ENCODE measurements at regions not wholly inside any gene's neighbourhood (a gene's known extent, or its start where the extent isn't known, plus 50 kb on each side); places are given as distances from the start of the nearest gene placed in this dataset.

- Mint-ChIP-seq H3K36me3 (ENCODE audit: insufficient read depth in 1 of 3, low read depth in 3 of 3) (peaks cover 0 to 5% (median 2%) of the 10 kb centered on the region in 3 experiments; a peak in 2 of 7 replicates), H3K4me3 (no peak overlapping the region), H3K4me1 (peaks cover 3 to 6% of the 10 kb centered on the region in 2 experiments), H3K9me3 (peaks cover 0 to 2% of the 10 kb centered on the region in 2 experiments; a peak in 2 of 5 replicates), H3K27me3 (ENCODE audit: low read depth) (no peaks in the 10 kb centered on the region; the same call in 1 of the 2 replicates), H3K27ac (no peak overlapping the region)
- WGBS (ENCODE audit: extremely low coverage, insufficient read length, low lambda C conversion rate) = no CpG with 5 or more reads among the region's 5 CpGs
- Histone ChIP-seq H2BK5ac (ENCODE audit: insufficient read length, low read length) (no peak overlapping the region), H2BK120ac (ENCODE audit: low read depth, low read length, poor library complexity, severe bottlenecking) (no peak overlapping the region), H2BK12ac (ENCODE audit: insufficient read length, low read depth, low read length) (no peak overlapping the region), H2AK5ac (ENCODE audit: insufficient read length, low read length) (no peak overlapping the region), H2BK20ac (ENCODE audit: low read depth, low read length, poor library complexity, severe bottlenecking) (no peak overlapping the region), H3K14ac (ENCODE audit: insufficient read depth, low read length) (no peak overlapping the region), H3K4me1 (ENCODE audit: insufficient read depth, low read length) (no peaks in the 10 kb centered on the region), H4K20me1 (ENCODE audit: control insufficient read depth, insufficient read depth, insufficient read length) (no peaks in the 10 kb centered on the region), H3K27ac (ENCODE audit: insufficient read length, low read depth, low read length) (no peak overlapping the region), H3K18ac (ENCODE audit: insufficient read length, low read depth, low read length) (no peak overlapping the region), H2BK15ac (ENCODE audit: low read depth, low read length) (no peak overlapping the region), H3K79me1 (ENCODE audit: insufficient read depth, low read depth, low read length, poor library complexity, severe bottlenecking) (no peaks in the 10 kb centered on the region), H3K23ac (ENCODE audit: insufficient read length, low read depth, low read length) (no peak overlapping the region), H2AFZ (ENCODE audit: low read length) (no peak overlapping the region), H3K4me2 (ENCODE audit: insufficient read depth, insufficient read length, low read length) (no peak overlapping the region), H4K5ac (ENCODE audit: insufficient read length, low read depth, low read length) (no peak overlapping the region), H4K8ac (replicated peaks; ENCODE audit: insufficient read length, low read depth, low read length) (no peak overlapping the region), H3K56ac (ENCODE audit: insufficient read length, low read depth, low read length) (no peak overlapping the region), H3K9me3 (ENCODE audit: control insufficient read depth, low read depth, low read length) (no peaks in the 10 kb centered on the region), H3K27me3 (ENCODE audit: insufficient read depth, low read length) (no peaks in the 10 kb centered on the region), H3K79me2 (ENCODE audit: insufficient read depth, low read length) (no peaks in the 10 kb centered on the region), H3K4ac (ENCODE audit: low read depth, low read length) (no peak overlapping the region), H3K9ac (ENCODE audit: extremely low read depth, insufficient read length, low read length) (no peak overlapping the region), H4K91ac (ENCODE audit: insufficient read length, low read depth, low read length) (no peak overlapping the region), H3K23me2 (ENCODE audit: insufficient read length, low read depth, low read length, poor library complexity, severe bottlenecking) (no peaks in the 10 kb centered on the region), H3T11ph (ENCODE audit: low read length) (no peak overlapping the region)
- TF ChIP-seq, protein P1, sequence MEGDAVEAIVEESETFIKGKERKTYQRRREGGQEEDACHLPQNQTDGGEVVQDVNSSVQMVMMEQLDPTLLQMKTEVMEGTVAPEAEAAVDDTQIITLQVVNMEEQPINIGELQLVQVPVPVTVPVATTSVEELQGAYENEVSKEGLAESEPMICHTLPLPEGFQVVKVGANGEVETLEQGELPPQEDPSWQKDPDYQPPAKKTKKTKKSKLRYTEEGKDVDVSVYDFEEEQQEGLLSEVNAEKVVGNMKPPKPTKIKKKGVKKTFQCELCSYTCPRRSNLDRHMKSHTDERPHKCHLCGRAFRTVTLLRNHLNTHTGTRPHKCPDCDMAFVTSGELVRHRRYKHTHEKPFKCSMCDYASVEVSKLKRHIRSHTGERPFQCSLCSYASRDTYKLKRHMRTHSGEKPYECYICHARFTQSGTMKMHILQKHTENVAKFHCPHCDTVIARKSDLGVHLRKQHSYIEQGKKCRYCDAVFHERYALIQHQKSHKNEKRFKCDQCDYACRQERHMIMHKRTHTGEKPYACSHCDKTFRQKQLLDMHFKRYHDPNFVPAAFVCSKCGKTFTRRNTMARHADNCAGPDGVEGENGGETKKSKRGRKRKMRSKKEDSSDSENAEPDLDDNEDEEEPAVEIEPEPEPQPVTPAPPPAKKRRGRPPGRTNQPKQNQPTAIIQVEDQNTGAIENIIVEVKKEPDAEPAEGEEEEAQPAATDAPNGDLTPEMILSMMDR (conservative IDR thresholded peaks at IDR 0.05) = no peak
- DNase-seq = no peak
Observed at GRCh38 chr13:33766329-33767123, 51.4 kb upstream of the RFC3 start.
